Trophoblast cell (in vitro differentiated cells and primary cell): ENCODE measurements at regions not wholly inside any gene's neighbourhood (a gene's known extent, or its start where the extent isn't known, plus 50 kb on each side); places are given as distances from the start of the nearest gene placed in this dataset.
"Not testable (repeated sequence)": the region's sequence is repeated elsewhere in the genome, so short reads cannot be mapped to it uniquely, and the experiment has no call there.

Experiments used
- DNase-seq, 2 donors: peaks; one replicate each; pipeline ENCODE4 v3.0.0-alpha.2; 2016
- H2AFZ ChIP-seq: 2 replicates; pipeline ENCODE4 v1.6.1; 2013; ENCODE audit warnings: low read length, moderate library complexity, mild to moderate bottlenecking; ENCODE audit not compliant: insufficient read depth, poor library complexity
- H2AK5ac ChIP-seq: 2 replicates; pipeline ENCODE4 v1.6.1; 2013; ENCODE audit warnings: mild to moderate bottlenecking, low read length
- H2BK120ac ChIP-seq: 2 replicates; pipeline ENCODE4 v1.6.1; 2013; ENCODE audit warnings: low read length, mild to moderate bottlenecking, moderate library complexity; ENCODE audit not compliant: insufficient read depth, poor library complexity
- H2BK12ac ChIP-seq: 2 replicates; pipeline ENCODE4 v1.6.1; 2013; ENCODE audit warnings: mild to moderate bottlenecking, low read length, moderate library complexity
- H2BK5ac ChIP-seq: 2 replicates; pipeline ENCODE4 v1.6.1; 2013; ENCODE audit warnings: low read length, low read depth, moderate library complexity, mild to moderate bottlenecking; ENCODE audit not compliant: poor library complexity
- H3K14ac ChIP-seq: 2 replicates; pipeline ENCODE4 v1.6.1; 2013; ENCODE audit warnings: mild to moderate bottlenecking, low read length
- H3K18ac ChIP-seq: 2 replicates; pipeline ENCODE4 v1.6.1; 2013; ENCODE audit warnings: mild to moderate bottlenecking, low read length
- H3K23ac ChIP-seq: 2 replicates; pipeline ENCODE4 v1.6.1; 2013; ENCODE audit warnings: low read length
- H3K27ac ChIP-seq: 2 replicates; pipeline ENCODE4 v1.5.1; 2013; ENCODE audit warnings: low read depth, mild to moderate bottlenecking, inconsistent platforms, low read length, moderate library complexity
- H3K27me3 ChIP-seq: 2 replicates; pipeline ENCODE4 v1.6.1; 2013; ENCODE audit warnings: inconsistent platforms, mild to moderate bottlenecking, low read length, moderate library complexity; ENCODE audit not compliant: insufficient read depth
- H3K36me3 ChIP-seq, 2 experiments: 1 replicate in 1 of 2; 2 replicates in 1 of 2; pipeline ENCODE4 v1.6.1; 2013; ENCODE audit warnings: low read length in 2 of 2, mild to moderate bottlenecking in 2 of 2, moderate library complexity in 1 of 2; ENCODE audit not compliant: insufficient read depth in 2 of 2, control insufficient read depth in 1 of 2
- H3K4ac ChIP-seq: 2 replicates; pipeline ENCODE4 v1.6.1; 2013; ENCODE audit warnings: low read depth, mild to moderate bottlenecking, low read length, moderate library complexity
- H3K4me1 ChIP-seq, 2 experiments: 1 replicate in 1 of 2; 2 replicates in 1 of 2; pipeline ENCODE4 v1.6.1; 2013; ENCODE audit warnings: low read length in 2 of 2, mild to moderate bottlenecking in 2 of 2, moderate library complexity in 1 of 2; ENCODE audit not compliant: insufficient read depth in 2 of 2, control insufficient read depth in 1 of 2
- H3K4me2 ChIP-seq: 2 replicates; pipeline ENCODE4 v1.6.1; 2013; ENCODE audit warnings: inconsistent platforms, mild to moderate bottlenecking, low read length, moderate library complexity
- H3K4me3 ChIP-seq: 2 replicates; pipeline ENCODE4 v1.5.1; 2013; ENCODE audit warnings: mild to moderate bottlenecking, low read depth, low read length, inconsistent platforms
- H3K79me1 ChIP-seq: one replicate; pipeline ENCODE4 v1.6.1; 2013; ENCODE audit warnings: low read length
- H3K79me2 ChIP-seq: 2 replicates; pipeline ENCODE4 v1.6.1; 2013; ENCODE audit warnings: low read length, mild to moderate bottlenecking; ENCODE audit not compliant: control insufficient read depth, insufficient read depth, poor library complexity
- H3K9ac ChIP-seq: 2 replicates; pipeline ENCODE4 v1.6.1; 2013; ENCODE audit warnings: mild to moderate bottlenecking, low read length
- H3K9me3 ChIP-seq: 2 replicates; pipeline ENCODE4 v1.6.1; 2013; ENCODE audit warnings: low read depth, mild to moderate bottlenecking, control low read depth, inconsistent platforms, low read length; ENCODE audit not compliant: insufficient read depth
- H4K12ac ChIP-seq: 2 replicates; pipeline ENCODE4 v1.6.1; 2013; ENCODE audit warnings: low read depth, mild to moderate bottlenecking, low read length, moderate library complexity
- H4K8ac ChIP-seq: 2 replicates; pipeline ENCODE4 v1.6.1; 2013; ENCODE audit warnings: low read depth, mild to moderate bottlenecking, low read length, moderate library complexity
- H4K91ac ChIP-seq: one replicate; pipeline ENCODE4 v1.6.1; 2013; ENCODE audit warnings: low read depth, mild to moderate bottlenecking, low read length, moderate library complexity
- WGBS: extraction: QIAGEN DNeasy Blood & Tissue Kit; methylation state at CpG from one replicate; pipeline ENCODE4 v1.1.7; 2013; ENCODE audit warnings: missing lambda C conversion rate; ENCODE audit not compliant: insufficient read length, insufficient coverage; ENCODE audit errors: extremely low coverage; 5-methylcytosine and 5-hydroxymethylcytosine counted together

DNA sequence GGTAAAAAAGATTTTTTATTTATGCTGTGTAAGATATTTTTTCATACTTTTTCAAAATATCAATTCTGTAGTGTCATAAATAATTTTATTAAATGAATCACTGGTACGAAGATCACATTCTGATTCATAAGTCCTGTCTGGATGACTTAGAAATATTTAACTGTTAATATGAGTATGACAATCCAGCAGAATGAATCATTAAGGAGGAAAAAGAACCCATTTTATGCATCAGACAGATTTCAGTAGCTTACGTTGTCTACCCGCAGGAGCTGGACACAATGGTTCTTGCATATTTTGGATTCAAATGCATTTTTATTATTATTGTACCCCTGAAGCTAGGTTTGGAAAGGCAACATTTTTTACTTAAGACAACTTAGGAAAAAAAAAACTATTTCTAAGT lies 448.9 kb upstream of the TSPY4 start:
- H4K12ac ChIP-seq: no peak overlapping the region
- no peak overlapping the region for H2BK5ac ChIP-seq
- H3K9me3 ChIP-seq: no peaks in the 10 kb centered on the region
- no peak overlapping the region for H2BK12ac ChIP-seq
- H4K91ac ChIP-seq: no peak overlapping the region
- no peak for DNase-seq
- H2BK120ac ChIP-seq: no peak overlapping the region
- H3K4me2 ChIP-seq: no peak overlapping the region
- no peak overlapping the region for H3K9ac ChIP-seq
- no peak overlapping the region for H3K4me3 ChIP-seq
- H3K4ac ChIP-seq: no peak overlapping the region
- no peaks in the 10 kb centered on the region for H3K27me3 ChIP-seq
- H3K79me1 ChIP-seq: no peaks in the 10 kb centered on the region
- no peak overlapping the region for H3K27ac ChIP-seq
- no peak overlapping the region for H4K8ac ChIP-seq
- H3K79me2 ChIP-seq: no peaks in the 10 kb centered on the region
- H2AK5ac ChIP-seq: no peak overlapping the region
- no peaks in the 10 kb centered on the region for H3K4me1 ChIP-seq
- no peak overlapping the region for H3K18ac ChIP-seq
- no peaks in the 10 kb centered on the region for H3K36me3 ChIP-seq
- no peak overlapping the region for H3K14ac ChIP-seq
- WGBS: no CpG with 5 or more reads among the region's 3 CpGs
- H2AFZ ChIP-seq: no peak overlapping the region
- H3K23ac ChIP-seq: no peak overlapping the region

GRCh38 chrY:8897876-8898275 lies 439.4 kb upstream of the TSPY4 start:
- H3K23ac ChIP-seq: no peak overlapping the region
- H3K4me2 ChIP-seq: no peak overlapping the region
- H2BK12ac ChIP-seq: no peak overlapping the region
- H2BK5ac ChIP-seq: no peak overlapping the region
- H3K14ac ChIP-seq: no peak overlapping the region
- WGBS: no CpG with 5 or more reads among the region's 1 CpG
- H3K9me3 ChIP-seq: peaks cover 3% of the 10 kb centered on the region
- H3K79me1 ChIP-seq: no peaks in the 10 kb centered on the region
- no peak overlapping the region for H3K9ac ChIP-seq
- no peak overlapping the region for H2BK120ac ChIP-seq
- no peaks in the 10 kb centered on the region for H3K4me1 ChIP-seq
- H3K27me3 ChIP-seq: no peaks in the 10 kb centered on the region
- no peak overlapping the region for H3K4ac ChIP-seq
- no peaks in the 10 kb centered on the region for H3K36me3 ChIP-seq
- no peak for DNase-seq
- H3K4me3 ChIP-seq: no peak overlapping the region
- no peak overlapping the region for H3K18ac ChIP-seq
- H4K91ac ChIP-seq: no peak overlapping the region
- no peak overlapping the region for H3K27ac ChIP-seq
- H2AFZ ChIP-seq: no peak overlapping the region
- no peaks in the 10 kb centered on the region for H3K79me2 ChIP-seq
- no peak overlapping the region for H4K12ac ChIP-seq
- no peak overlapping the region for H2AK5ac ChIP-seq
- no peak overlapping the region for H4K8ac ChIP-seq

GRCh38 chrY:8905141-8905540 lies 432.1 kb upstream of the TSPY4 start:
- no peak overlapping the region for H2AK5ac ChIP-seq
- no peak overlapping the region for H2BK5ac ChIP-seq
- no peak overlapping the region for H4K91ac ChIP-seq
- no peaks in the 10 kb centered on the region for H3K79me2 ChIP-seq
- no peak overlapping the region for H4K8ac ChIP-seq
- H3K27me3 ChIP-seq: no peaks in the 10 kb centered on the region
- no peak overlapping the region for H3K9ac ChIP-seq
- no peak overlapping the region for H3K4me3 ChIP-seq
- H3K23ac ChIP-seq: no peak overlapping the region
- WGBS: no CpG with 5 or more reads among the region's 6 CpGs
- no peaks in the 10 kb centered on the region for H3K36me3 ChIP-seq
- no peak overlapping the region for H3K4ac ChIP-seq
- no peaks in the 10 kb centered on the region for H3K4me1 ChIP-seq
- H3K79me1 ChIP-seq: no peaks in the 10 kb centered on the region
- peaks cover 11% of the 10 kb centered on the region for H3K9me3 ChIP-seq
- DNase-seq: no peak
- no peak overlapping the region for H3K18ac ChIP-seq
- no peak overlapping the region for H2BK12ac ChIP-seq
- no peak overlapping the region for H4K12ac ChIP-seq
- H2AFZ ChIP-seq: no peak overlapping the region
- H3K27ac ChIP-seq: no peak overlapping the region
- H3K4me2 ChIP-seq: no peak overlapping the region
- no peak overlapping the region for H3K14ac ChIP-seq
- no peak overlapping the region for H2BK120ac ChIP-seq

DNA sequence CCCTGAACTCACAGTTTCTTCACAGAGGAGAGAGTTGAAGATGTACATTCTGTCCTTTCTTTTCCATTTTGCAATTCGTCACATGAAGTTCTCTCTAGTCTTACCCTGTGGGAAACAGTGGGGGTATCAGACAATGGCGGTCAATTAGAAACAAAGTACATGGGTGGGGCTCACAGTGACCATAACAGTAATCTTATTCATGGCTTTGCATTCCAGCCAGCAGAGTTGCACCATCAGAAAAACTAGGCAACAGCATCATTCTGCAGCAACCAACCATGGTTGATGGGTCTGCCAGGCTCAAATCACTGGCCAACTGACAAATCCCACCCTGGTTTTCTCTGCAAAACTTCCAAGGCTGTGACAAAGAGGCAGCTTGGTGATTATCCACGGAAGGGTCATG lies 414.7 kb upstream of the TSPY4 start:
- not testable (repeated sequence) for H3K27me3 ChIP-seq, DNase-seq, H3K14ac ChIP-seq, H3K4ac ChIP-seq, H2BK12ac ChIP-seq, H3K4me1 ChIP-seq, H4K8ac ChIP-seq, H2BK5ac ChIP-seq, H4K12ac ChIP-seq, H3K18ac ChIP-seq, H3K36me3 ChIP-seq, H3K23ac ChIP-seq, H4K91ac ChIP-seq, H3K27ac ChIP-seq, H3K9me3 ChIP-seq, H2BK120ac ChIP-seq, H3K4me3 ChIP-seq, H3K4me2 ChIP-seq, H3K9ac ChIP-seq, H3K79me1 ChIP-seq, H3K79me2 ChIP-seq, H2AK5ac ChIP-seq, H2AFZ ChIP-seq
- WGBS: no CpG with 5 or more reads among the region's 3 CpGs
